ENCODE measurements at regions not wholly inside any gene's neighbourhood (a gene's known extent, or its start where the extent isn't known, plus 50 kb on each side); places are given as distances from the start of the nearest gene placed in this dataset.

DNA sequence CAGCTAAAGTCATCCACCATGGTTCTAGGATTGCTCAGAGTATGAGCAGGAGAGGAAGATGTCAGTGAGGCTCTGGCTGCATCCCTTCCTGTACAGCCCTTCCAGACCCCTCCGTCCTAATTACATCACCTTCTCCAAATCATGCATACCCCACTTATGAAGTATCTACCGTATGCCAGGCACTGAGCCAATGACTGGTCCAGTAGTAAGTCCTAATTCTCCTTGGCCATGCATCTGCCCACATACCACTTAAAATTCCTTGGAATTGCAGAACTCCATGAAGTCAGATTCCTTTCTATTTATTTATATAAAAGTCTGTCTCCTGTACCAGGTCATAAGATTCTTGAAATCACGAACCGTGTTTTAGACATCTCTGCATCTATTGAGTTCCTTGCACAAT lies 106.1 kb downstream of the SEC16B start:
- TF ChIP-seq, protein P1, sequence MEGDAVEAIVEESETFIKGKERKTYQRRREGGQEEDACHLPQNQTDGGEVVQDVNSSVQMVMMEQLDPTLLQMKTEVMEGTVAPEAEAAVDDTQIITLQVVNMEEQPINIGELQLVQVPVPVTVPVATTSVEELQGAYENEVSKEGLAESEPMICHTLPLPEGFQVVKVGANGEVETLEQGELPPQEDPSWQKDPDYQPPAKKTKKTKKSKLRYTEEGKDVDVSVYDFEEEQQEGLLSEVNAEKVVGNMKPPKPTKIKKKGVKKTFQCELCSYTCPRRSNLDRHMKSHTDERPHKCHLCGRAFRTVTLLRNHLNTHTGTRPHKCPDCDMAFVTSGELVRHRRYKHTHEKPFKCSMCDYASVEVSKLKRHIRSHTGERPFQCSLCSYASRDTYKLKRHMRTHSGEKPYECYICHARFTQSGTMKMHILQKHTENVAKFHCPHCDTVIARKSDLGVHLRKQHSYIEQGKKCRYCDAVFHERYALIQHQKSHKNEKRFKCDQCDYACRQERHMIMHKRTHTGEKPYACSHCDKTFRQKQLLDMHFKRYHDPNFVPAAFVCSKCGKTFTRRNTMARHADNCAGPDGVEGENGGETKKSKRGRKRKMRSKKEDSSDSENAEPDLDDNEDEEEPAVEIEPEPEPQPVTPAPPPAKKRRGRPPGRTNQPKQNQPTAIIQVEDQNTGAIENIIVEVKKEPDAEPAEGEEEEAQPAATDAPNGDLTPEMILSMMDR (IDR thresholded peaks at IDR 0.05), result no peak
- no peak for TF ChIP-seq EP300 (IDR thresholded peaks at IDR 0.05)
- no peak for TF ChIP-seq POLR2A (IDR thresholded peaks at IDR 0.05)

Data from tibial nerve (tissue), 4 donors.